NCI-H69 (cell line): ENCODE measurements at regions not wholly inside any gene's neighbourhood (a gene's known extent, or its start where the extent isn't known, plus 50 kb on each side); places are given as distances from the start of the nearest gene placed in this dataset.
"Not testable (repeated sequence)": the region's sequence is repeated elsewhere in the genome, so short reads cannot be mapped to it uniquely, and the experiment has no call there.

Experiments used
- DNase-seq: peaks from one replicate; lab custom pipeline; 2025; lab: John Stamatoyannopoulos, UW

DNA sequence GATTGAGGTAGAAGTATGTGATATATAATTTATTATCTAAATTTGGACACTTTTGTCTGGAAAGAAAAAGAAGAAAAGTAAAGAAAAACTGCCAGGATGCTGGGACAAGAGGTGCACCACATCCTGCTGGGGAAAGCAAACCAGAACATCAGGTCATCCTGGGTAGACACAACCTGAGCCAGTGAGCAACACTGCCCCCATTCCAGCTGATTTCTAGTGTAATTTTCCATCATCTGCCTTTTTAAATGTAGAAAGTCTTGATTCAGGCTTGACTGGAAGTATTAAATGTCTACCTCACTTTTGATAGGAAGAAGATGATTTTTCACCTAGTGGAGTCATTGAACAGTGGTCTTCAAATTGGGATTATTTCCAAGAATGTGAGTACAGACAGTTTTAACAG lies 1164.5 kb upstream of the CITED2 start:
- peak; percentile 20 for DNase-seq

DNA sequence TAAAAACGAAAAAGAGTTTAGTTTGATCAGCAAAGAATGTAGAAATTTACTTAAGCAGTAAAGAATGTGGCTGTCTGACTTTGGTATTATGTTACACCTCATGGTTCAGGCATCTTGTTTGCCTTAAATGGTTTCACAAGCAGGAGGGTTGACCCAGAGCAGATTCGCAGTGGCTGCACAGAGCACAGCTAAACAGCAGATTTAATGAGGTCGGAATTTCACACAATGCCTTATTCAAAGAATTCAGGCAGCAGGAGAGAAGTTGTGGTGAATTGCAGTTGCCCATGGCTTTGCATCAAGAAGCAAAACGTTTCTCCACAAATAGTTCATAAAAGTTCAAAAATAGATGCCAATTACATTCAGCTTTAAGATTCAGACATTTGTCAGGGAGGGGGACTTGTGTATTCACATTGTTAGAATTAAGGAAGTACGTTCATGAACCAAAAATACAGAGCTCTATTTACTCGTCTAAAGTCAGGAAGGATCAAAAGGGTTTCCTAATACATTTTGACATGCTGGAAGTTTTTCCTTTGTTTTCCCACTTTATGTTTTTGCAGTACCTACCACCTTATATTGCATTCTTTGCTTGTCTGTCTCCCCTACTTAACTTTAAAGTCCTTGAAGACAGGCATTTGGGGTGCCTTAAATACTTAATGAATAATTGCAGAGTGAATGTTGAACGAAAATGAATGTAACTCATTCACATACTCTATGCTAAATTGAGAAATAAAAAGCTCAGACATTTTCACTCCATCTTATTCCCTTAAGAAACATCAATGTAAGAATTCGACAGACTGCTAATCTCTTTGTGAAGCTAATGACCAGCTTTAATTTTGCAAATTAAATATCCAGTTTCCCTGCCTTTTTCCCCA lies 1163.6 kb upstream of the CITED2 start:
- DNase-seq: peak; percentile 39

DNA sequence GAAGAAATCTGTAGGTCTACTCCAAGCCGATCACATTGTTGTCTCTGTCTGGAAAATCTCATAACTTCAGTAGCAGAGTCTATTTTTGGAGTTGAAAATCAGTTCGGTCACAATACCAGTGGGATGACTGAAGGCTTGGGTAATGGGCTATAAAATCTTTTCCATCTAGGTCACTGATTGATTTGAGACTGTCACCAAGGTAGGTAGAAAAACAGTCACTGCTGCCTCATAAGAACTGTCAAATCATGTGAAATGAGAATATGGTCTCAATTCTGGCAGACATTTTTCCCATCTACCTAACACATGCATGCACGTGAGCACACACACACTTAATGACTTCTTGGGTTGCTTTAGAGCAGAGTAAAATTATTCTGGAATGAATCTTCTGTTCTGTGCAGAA lies 1162.8 kb upstream of the CITED2 start:
- no peak for DNase-seq

- no peak for DNase-seq
Measured at GRCh38 chr6:140535511-140535910, 1161.1 kb upstream of the CITED2 start.

DNA sequence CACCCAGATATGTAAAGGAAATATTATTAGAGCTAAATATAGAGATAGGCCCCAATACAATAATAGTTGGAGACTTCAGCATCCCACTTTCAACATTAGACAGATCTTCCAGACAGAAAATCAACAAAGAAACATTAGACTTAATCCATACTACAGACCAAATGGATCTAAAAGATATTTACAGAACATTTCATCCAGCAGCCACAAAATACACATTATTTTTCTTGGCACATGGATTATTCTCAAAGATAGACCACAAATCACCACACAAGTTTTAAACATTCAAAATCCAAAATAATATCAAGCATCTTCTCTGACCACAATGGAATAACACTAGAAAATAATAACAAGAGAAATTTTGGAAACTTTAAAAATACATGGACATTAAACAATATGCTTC lies 1159.1 kb upstream of the CITED2 start:
- no peak for DNase-seq

GRCh38 chr6:140504776-140505175 lies 1130.3 kb upstream of the CITED2 start:
- no peak for DNase-seq

DNA sequence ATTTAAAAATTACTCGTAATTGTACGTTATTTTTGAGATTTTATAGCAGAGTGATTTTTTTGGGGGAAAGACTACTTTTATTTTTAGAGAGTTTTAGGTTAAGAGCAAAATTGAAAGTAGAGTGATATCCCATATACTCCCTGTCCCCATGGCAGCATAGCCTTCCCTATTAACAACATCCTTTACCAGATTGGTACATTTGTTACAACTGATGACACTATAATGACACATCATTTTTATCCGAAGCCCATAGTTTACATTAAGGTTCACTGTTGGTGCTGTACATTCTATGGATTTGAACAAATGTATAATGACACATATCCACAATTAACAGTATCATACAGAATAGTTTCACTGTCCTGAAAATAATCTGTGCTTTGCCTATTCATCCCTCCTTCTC lies 1126.4 kb upstream of the CITED2 start:
- DNase-seq: no peak

GRCh38 chr6:140499607-140500006 lies 1125.2 kb upstream of the CITED2 start:
- DNase-seq: no peak

- DNase-seq: no peak
Measured at GRCh38 chr6:140494321-140495108, 1120.1 kb upstream of the CITED2 start.

DNA sequence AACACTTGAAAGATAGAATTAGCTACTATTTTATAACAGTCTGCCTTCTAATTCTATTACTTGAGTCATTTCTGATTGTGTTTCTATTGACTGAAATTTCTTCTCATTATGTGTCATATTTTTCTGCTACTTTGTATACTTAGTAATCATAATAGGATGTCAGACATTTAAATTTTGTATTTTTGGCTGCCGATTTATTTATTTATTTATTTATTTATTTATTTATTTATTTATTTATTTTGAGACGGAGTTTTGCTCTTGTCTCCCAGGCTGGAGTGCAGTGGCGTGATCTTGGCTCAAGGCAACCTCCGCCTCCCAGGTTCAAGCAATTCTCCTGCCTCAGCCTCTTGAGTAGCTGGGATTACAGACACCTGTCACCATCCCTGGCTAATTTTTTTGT lies 1119.0 kb upstream of the CITED2 start:
- not testable (repeated sequence) for DNase-seq

DNA sequence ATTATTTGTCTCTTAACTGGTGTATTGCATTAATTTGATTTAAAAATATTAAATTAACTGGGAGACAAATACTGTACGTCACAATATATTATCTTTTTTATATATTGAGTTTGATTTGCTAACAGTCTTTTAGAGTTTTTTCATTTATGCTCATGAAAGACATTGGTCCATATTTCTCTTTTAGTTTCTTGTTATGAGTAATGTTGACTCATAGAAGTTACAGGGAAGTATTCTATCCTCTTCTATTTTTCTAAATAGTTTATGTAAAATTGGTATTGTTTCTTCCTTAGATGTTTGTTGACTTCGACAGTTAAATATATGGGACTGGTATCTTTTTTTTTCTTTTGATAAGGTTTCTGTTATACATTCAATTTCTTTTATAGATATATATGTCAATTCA lies 1115.6 kb upstream of the CITED2 start:
- DNase-seq: no peak

DNA sequence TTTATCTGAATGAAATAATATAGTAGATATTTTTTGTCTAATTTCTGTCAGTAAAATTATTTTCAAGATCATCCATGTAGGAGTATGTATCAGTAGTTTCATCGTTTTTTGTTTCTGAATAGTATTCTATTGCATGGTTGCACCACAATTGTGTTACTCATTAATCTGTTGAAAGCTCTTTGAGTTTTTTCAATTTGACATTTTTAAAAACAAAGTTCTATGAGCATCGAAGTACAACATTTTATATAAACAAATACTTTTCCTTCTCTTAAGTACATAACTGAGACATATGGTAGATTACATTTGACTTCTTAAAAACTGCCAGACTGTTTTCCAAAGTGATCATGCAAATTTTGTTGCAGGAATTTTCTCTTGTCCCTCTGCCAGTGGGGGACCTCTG lies 1113.1 kb upstream of the CITED2 start:
- no peak for DNase-seq

GRCh38 chr6:140486450-140487361 lies 1112.3 kb upstream of the CITED2 start:
- DNase-seq: no peak

DNA sequence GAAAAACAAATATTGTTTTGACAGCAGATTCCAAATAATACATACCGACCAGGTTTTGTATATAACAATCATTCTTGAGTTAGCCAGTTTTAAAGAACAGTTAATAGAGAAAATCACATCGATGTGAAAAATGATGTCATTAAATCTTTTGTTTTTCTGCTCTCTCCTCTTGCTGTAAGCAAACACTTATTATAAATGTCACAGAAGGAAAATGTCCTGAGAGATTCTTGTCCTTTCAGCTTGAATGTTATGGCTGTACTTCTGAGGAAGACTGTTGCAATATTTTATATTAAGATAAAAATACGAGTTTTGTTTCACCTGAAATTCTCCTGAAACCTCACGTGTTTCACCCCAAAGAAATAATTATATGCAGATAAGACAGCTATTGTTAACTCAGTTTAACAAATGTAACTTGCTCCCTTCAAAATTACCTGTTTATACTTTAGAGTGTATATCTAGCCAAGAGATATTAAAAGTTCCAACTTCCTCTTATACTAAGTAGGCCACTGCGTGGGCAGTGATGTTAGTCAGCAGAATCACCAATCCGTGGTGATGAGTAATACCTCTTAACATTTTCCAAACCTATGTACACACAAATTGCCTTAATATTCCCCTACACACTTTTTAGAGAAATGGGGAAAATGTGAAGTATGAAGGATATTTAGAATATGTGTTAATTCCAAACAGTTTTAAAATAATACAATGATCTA lies 1111.4 kb upstream of the CITED2 start:
- DNase-seq: no peak

- no peak for DNase-seq
Measured at GRCh38 chr6:140480852-140481251, 1106.4 kb upstream of the CITED2 start.

- DNase-seq: no peak
Measured at GRCh38 chr6:140478631-140479030, 1104.2 kb upstream of the CITED2 start.

- DNase-seq: no peak
Measured at GRCh38 chr6:140475086-140475485, 1100.6 kb upstream of the CITED2 start.

DNA sequence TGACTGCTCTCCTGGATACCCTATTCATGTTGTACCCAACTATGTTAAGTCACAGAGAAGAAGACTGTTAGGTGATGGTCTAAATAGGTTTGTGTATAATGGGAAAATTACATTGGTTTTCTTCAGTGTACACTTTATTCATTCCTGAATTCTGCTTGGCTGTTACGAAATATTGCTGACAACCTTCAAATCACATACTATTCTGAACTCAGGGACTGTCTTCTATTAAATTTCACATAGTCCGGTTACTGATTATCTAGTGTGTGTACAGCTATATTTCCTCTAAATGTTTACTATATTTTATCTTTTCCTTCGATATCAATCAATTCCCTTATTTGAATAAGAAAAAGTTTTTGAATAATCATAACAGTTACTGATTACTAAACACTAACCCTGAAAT lies 1090.3 kb upstream of the CITED2 start:
- DNase-seq: no peak

- peak; percentile 74 for DNase-seq
Measured at GRCh38 chr6:140463312-140463710, 1088.9 kb upstream of the CITED2 start.

DNA sequence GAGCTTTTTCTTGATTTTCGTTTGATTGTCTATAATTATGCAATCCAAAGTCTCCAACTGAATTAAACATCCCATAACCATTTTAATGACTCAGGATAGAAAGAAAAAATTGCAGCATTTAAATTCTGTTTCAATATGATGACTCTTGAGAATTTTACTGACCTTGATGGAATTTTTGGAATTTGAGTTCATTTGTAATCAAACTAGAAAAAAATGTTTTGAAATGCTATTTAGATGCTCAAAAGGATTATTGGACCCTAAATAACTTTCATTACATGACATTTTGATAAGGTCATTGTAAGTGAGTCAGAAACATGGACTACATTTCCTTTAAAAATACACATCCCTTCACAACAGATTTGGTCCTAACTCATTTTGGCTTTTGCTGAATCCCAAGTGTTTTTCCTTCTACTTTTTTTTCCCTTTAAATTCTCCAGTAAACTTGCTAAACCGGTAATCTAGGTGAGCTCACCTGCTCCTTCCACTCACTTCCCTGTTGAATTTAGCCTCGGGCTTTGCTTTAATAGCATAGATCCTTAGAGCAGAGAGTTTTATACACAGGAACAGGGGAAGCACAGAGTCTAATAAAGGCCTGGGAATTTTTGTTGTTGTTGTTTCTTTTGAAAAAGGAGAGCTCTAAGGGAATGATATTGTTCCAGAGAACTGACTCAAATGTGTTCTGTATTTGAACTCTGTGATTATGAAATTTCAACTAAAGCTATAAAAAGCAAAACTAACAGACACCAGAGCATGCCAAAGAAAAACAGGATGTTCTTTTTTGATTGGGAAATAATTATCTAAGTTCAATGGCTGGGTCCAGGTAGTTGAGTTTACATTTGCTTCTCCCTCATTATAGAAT lies 1088.2 kb upstream of the CITED2 start:
- DNase-seq: peak; percentile 88

GRCh38 chr6:140462076-140462452 lies 1087.6 kb upstream of the CITED2 start:
- no peak for DNase-seq
